Embryonic facial prominence (tissue), 1 donor: ENCODE measurements at regions not wholly inside any gene's neighbourhood (a gene's known extent, or its start where the extent isn't known, plus 50 kb on each side); places are given as distances from the start of the nearest gene placed in this dataset.
"Not testable (repeated sequence)": the region's sequence is repeated elsewhere in the genome, so short reads cannot be mapped to it uniquely, and the experiment has no call there.

Experiments
- DNase-seq: peaks from one replicate; pipeline ENCODE4 v3.0.0-alpha.2; 2016; ENCODE audit errors: extremely low spot score

DNA sequence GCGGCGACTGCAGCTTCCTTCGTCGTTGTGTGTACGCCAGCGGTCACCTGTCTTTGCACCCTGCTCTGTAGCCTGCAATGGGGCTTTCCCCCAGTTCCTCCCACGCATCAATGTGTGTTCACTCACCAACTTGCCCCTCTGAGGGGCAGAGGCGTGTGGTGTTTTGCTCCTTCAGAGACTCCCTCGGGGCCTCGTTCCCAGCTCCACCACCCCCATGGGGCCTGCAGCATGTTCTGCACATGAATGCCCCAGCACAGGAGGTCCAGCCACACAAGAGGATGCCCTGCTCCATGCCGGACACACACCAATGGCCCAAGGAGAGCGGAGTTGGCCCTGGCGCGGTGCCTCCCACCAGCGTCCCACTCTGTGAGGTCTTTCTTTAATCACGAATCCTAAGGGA lies 196.8 kb downstream of the BANP start:
- DNase-seq, result not testable (repeated sequence)

DNA sequence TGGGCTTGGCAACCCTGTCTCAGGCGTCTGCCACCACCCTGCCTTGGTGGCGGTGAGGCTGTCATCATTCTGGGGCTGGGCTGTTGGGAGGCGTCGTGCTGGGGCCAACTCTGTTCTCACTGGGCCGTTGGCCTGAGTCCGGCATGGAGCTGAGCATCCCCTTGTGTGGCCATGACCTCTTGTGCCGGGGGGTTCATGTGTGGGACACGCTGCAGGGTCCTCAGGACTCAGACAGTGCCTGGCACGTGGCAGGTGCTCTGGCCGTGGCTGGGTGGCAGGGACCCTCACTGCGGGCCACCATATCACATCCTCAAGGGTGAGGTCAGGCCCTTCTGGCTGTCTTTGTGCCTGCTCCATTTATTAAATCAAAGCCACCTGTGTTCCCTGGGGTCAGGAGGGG lies 197.4 kb downstream of the BANP start:
- not testable (repeated sequence) for DNase-seq

DNA sequence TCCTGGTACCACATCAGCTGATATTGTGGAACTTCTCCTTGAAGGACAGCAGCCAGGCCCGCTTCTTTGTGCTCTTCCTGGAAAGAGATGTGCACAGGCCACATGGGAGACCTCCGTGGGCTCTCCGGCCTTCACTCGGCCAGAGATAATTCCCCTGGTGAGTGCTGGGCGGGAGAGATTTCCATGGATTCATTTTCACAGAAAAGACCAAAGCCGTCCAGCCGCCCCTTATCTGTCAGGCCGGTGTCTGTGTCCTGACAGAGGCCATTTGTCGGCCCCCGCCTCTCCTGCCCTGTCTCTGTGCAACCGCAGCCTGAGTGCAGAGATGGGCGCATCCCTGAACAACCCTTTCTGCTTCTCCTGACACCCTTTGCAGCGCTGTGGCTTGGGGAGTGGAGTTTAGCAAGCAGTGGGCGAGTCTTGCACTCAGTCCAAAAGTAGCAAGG lies 197.9 kb downstream of the BANP start:
- not testable (repeated sequence) for DNase-seq

- DNase-seq, result not testable (repeated sequence)
These were observed 198.4 kb downstream of the BANP start for GRCh38 chr16:88149663-88150062.

DNA sequence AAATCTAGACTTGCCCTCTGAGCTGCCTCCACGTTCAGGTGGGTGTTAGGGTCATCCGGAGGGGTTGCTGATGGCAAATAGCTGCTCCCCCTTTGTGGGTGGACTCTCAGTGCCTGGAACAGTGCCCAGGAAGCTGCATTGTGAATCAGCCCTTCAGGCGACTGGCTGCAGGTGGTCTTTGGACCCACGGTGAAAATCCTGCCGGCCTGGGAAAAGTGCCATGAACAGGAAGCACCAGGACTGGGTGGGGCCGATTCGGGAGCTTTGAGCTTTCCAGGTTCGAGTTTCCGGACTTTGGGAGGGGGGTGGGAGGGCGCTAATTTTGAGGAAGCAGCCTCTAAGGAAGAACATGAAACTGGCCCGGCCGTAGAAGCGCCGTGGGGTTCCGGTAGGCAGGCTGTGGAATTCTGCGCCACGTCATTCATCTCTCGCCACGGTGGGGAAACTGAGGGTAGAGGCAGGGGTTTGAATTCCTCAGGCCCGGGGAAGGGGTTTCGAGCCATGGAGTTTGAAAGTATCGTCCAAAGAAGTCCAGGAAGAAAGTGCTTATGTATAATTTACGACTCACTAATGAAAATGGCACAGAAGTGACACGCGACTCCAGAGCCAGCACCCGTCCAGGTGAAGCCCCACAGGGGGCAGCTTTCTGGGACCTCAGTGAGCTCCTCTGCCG lies 199.4 kb downstream of the BANP start:
- not testable (repeated sequence) for DNase-seq

DNA sequence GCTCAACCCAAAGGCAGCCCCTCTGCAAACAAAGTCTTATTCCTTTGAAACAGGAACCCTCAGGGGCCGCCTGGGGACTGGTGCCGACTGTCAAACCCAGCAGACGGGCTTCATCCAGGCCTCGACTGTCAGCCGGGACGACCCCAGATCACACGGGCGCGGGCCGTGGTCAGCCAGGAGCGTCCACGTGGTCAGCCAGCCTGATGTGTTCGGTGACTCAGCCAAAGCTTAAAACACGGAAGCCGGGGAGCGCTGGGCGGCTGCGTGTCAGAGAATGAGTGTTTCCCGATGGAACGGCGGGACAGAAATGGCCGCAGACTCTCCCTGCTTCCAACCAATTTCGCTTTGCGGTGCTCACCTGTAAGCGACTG lies 199.9 kb downstream of the BANP start:
- not testable (repeated sequence) for DNase-seq

DNA sequence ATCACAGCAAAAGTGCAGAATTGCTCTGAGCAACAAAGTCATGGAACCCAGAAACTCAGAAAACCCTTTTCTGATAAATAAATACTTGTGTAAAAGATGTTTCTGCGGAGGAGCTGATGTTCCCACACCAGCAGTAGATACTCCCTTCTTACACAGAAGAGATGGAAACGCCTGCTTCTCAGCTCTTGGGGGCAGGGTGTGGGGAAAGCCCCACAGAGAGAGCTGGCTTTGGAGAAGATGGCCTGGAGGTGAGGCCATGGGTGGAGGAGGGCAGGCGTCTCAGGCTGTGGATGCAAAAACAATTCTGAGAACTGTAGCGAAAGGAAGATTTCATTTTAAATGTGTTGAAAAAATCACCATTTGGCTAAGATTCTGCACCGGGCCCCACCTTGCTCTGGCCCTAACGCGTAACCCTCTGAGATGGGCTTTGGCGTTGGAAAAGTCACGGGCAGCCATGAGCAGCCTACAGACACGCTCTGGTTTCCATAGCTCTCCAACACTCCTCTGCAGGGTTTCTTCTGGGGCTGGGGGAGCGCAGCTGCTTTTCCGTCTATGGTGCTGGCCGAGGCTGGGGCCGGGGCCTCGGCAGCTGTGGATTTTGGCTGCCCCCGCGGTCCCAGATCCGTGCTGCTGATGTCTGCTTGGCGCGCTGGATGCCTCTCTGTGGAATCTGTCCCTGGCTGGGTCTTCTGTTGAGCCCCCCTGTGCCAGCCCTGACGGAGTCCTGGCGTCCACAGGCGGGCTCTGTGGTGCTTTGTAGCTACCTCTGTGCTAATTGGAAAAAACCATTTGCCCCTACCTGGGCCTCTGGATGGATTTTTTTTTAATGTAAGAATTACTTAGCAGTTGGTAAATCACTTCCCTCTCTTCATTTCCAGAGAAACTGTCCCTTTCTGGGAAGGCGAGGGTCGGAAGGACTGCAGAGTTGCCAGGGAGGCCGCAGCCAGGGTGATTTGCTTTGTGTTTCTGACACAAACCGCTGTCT lies 200.9 kb downstream of the BANP start:
- not testable (repeated sequence) for DNase-seq

GRCh38 chr16:88152879-88153278 lies 201.6 kb downstream of the BANP start:
- DNase-seq, result not testable (repeated sequence)

- DNase-seq, result not testable (repeated sequence)
These were observed 202.3 kb downstream of the BANP start for GRCh38 chr16:88153516-88153915.

- DNase-seq, result not testable (repeated sequence)
These were observed 203.7 kb downstream of the BANP start for GRCh38 chr16:88154886-88155285.

- not testable (repeated sequence) for DNase-seq
These were observed 204.4 kb downstream of the BANP start for GRCh38 chr16:88155681-88156080.

DNA sequence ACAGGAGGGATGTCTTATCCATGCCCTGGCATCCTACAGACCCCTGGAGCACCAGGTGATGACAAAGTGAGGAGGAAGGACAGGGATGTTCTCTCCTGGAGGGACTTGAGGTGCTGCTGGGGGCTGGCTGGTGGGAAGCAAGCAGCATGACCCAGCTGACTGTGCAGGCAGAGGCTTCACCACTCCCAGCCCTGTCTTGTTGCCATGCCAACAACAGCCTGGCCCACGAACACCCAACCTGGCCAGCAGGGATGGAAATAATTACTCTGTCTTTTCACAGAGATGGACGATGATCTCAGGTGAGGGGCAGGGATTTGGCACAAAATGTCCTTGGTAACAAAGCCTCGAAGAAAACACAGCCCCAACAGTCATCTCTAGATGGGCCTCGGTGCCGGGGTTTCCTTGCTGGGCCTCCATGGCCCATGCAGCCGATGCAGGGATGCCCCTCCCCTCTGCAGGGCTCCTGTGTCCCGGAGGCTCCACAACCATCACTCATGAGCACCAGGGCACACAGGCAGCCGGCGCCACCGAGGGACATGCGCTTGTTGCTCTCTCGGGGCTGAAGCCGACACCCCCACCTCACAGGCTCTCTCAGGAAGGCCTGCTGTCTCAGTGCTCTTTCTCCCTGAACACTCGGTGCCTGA lies 205.5 kb downstream of the BANP start:
- DNase-seq, result not testable (repeated sequence)

GRCh38 chr16:88157686-88158085 lies 206.5 kb downstream of the BANP start:
- not testable (repeated sequence) for DNase-seq

GRCh38 chr16:88158256-88159045 lies 207.2 kb downstream of the BANP start:
- DNase-seq, result not testable (repeated sequence)

GRCh38 chr16:88159046-88159896 lies 208.0 kb downstream of the BANP start:
- not testable (repeated sequence) for DNase-seq

- DNase-seq, result not testable (repeated sequence)
These were observed 208.7 kb downstream of the BANP start for GRCh38 chr16:88159897-88160335.

DNA sequence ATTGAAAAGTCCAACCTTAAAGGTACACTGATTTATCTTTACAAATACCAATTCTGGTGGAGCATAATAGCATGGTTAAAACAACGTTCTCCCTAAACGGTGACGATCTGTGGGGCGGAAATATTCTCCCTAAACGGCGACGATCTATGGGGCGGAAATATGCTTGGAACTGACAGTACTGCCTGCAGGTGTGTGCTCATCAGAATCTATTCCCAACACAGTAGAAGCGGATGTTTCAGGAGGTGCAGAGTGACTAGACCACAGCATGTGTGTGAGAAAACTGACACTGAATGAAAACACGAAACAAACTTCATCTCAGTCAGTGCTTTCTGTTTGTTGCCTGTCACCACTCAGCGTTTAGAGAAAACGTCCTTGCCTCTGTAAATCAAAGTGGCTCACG lies 210.0 kb downstream of the BANP start:
- not testable (repeated sequence) for DNase-seq

DNA sequence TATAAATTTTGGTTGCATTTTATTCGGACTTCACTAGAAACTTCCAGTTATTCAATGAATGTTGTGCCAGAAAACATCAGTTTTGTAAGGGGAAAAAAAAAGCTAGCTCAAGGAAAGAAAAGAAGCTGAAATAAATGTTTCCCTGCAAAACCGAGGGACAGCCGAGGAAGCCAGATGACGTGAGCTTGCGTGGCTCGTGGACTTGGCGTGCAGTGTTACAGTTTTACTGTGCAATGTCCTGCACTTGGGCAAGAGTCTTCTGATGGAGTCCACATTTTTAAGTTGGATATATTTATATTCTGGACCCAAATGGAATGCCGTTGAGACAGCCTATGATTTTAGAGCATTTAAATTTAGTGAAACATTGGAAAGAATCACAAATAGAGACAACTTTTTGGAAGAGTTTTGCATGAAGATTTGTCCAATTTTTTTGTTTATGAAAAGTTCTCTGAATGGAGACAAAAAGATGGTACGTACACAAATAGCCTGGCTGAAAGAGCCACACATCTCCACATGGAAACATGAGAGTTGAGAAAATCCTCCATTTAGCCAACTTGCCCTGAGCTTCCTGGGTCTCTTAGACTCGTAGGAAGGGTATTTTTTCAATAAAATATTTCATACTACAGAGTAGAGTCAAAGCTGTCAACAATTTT lies 210.5 kb downstream of the BANP start:
- not testable (repeated sequence) for DNase-seq

- not testable (repeated sequence) for DNase-seq
These were observed 211.5 kb downstream of the BANP start for GRCh38 chr16:88162778-88163177.
